ENCODE measurements at regions not wholly inside any gene's neighbourhood (a gene's known extent, or its start where the extent isn't known, plus 50 kb on each side); places are given as distances from the start of the nearest gene placed in this dataset.

- Histone ChIP-seq H3K4me1 (ENCODE audit: control insufficient read depth in 2 of 2, insufficient read depth in 2 of 2, low read length in 1 of 2) (no peaks in the 10 kb centered on the region), H3K9me3 (ENCODE audit: control insufficient read depth in 2 of 2, insufficient read depth in 1 of 2, low read depth in 1 of 2, low read length in 1 of 2) (no peaks in the 10 kb centered on the region), H3K27me3 (ENCODE audit: control insufficient read depth in 1 of 2, insufficient read depth in 2 of 2, low read length in 2 of 2) (no peaks in the 10 kb centered on the region), H3K36me3 (ENCODE audit: control insufficient read depth in 2 of 2, insufficient read depth in 2 of 2, low read length in 1 of 2) (no peaks in the 10 kb centered on the region), H3K4me3 (ENCODE audit: low read depth in 1 of 2, low read length in 2 of 2) (no peak overlapping the region), H3K27ac (ENCODE audit: low read depth in 2 of 2, low read length in 1 of 2) (no peak overlapping the region)
- 70 to 72% methylated on average over 1 of the region's 1 CpG for WGBS, 2 donors
These were observed 1938.6 kb upstream of the PIK3C3 start for GRCh38 chr18:40016405-40016804.

DNA sequence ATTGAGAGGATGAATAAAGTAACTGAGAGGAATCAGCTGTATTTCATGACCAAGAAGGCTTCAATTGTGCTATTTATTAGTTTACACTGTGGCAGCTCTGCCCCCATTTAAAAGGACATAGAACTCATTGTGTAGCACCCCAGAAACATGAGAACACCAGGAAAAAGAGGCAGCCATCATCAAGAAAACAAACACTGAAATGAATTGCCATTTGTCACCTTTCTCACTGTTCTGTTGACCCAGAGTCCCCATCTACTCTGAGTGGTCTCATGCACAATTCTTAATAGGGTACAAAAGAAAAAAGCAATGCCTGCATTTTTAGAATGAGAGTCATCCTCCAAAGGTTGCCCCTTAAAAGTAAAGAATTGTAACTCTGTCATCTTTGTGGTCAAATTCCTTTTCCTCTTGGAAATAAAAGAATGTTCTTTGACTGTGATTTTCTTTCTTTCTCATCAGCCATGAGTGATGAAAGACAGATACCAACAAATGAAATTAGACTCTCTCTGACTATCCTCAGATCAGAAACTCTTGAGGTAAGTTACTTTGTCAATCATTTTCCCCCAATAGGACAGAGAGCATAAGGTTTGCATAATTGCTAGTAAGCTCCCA is 1941.9 kb upstream of the PIK3C3 start:
- H3K36me3 ChIP-seq (ENCODE audit: control insufficient read depth in 2 of 2, insufficient read depth in 2 of 2, low read length in 1 of 2): no peaks in the 10 kb centered on the region
- H3K4me3 ChIP-seq (ENCODE audit: low read depth in 1 of 2, low read length in 2 of 2): no peak overlapping the region
- no peak overlapping the region for H3K27ac ChIP-seq (ENCODE audit: low read depth in 2 of 2, low read length in 1 of 2)
- H3K4me1 ChIP-seq (ENCODE audit: control insufficient read depth in 2 of 2, insufficient read depth in 2 of 2, low read length in 1 of 2): no peaks in the 10 kb centered on the region
- H3K27me3 ChIP-seq (ENCODE audit: control insufficient read depth in 1 of 2, insufficient read depth in 2 of 2, low read length in 2 of 2): no peaks in the 10 kb centered on the region
- no peaks in the 10 kb centered on the region for H3K9me3 ChIP-seq (ENCODE audit: control insufficient read depth in 2 of 2, insufficient read depth in 1 of 2, low read depth in 1 of 2, low read length in 1 of 2)

- no peaks in the 10 kb centered on the region for H3K9me3 ChIP-seq (ENCODE audit: control insufficient read depth in 2 of 2, insufficient read depth in 1 of 2, low read depth in 1 of 2, low read length in 1 of 2)
- H3K27me3 ChIP-seq (ENCODE audit: control insufficient read depth in 1 of 2, insufficient read depth in 2 of 2, low read length in 2 of 2): no peaks in the 10 kb centered on the region
- no peaks in the 10 kb centered on the region for H3K4me1 ChIP-seq (ENCODE audit: control insufficient read depth in 2 of 2, insufficient read depth in 2 of 2, low read length in 1 of 2)
- H3K36me3 ChIP-seq (ENCODE audit: control insufficient read depth in 2 of 2, insufficient read depth in 2 of 2, low read length in 1 of 2): no peaks in the 10 kb centered on the region
- WGBS, 2 donors: 91 to 93% methylated on average over 1 of the region's 1 CpG
- H3K27ac ChIP-seq (ENCODE audit: low read depth in 2 of 2, low read length in 1 of 2): no peak overlapping the region
- H3K4me3 ChIP-seq (ENCODE audit: low read depth in 1 of 2, low read length in 2 of 2): no peak overlapping the region
These were observed 1943.8 kb upstream of the PIK3C3 start for GRCh38 chr18:40011201-40011600.

DNA sequence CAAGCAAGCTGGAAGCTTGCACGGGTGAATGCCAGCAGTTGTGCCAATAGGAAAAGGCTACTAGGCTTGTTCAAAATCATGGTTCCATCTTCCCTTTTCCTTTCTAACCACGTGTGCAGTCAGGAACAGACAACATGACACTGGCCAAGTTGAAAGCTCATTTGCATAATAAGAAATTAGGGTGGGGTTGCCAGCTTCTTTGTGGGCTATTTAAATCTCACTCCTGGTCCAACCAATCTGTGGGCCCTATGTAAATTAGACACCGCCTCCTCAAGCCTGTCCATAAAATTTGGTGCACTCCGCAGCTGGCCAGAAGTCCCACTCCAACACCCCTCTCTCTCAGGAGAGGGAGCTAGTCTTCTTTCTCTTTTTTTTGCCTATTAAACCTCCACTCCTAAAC is 1948.4 kb upstream of the PIK3C3 start:
- no peak overlapping the region for H3K27ac ChIP-seq (ENCODE audit: low read depth in 2 of 2, low read length in 1 of 2)
- no peak overlapping the region for H3K4me3 ChIP-seq (ENCODE audit: low read depth in 1 of 2, low read length in 2 of 2)
- no peaks in the 10 kb centered on the region for H3K9me3 ChIP-seq (ENCODE audit: control insufficient read depth in 2 of 2, insufficient read depth in 1 of 2, low read depth in 1 of 2, low read length in 1 of 2)
- 56 to 68% methylated on average over 4 of the region's 4 CpGs for WGBS, 2 donors
- no peaks in the 10 kb centered on the region for H3K36me3 ChIP-seq (ENCODE audit: control insufficient read depth in 2 of 2, insufficient read depth in 2 of 2, low read length in 1 of 2)
- no peaks in the 10 kb centered on the region for H3K4me1 ChIP-seq (ENCODE audit: control insufficient read depth in 2 of 2, insufficient read depth in 2 of 2, low read length in 1 of 2)
- no peaks in the 10 kb centered on the region for H3K27me3 ChIP-seq (ENCODE audit: control insufficient read depth in 1 of 2, insufficient read depth in 2 of 2, low read length in 2 of 2)

DNA sequence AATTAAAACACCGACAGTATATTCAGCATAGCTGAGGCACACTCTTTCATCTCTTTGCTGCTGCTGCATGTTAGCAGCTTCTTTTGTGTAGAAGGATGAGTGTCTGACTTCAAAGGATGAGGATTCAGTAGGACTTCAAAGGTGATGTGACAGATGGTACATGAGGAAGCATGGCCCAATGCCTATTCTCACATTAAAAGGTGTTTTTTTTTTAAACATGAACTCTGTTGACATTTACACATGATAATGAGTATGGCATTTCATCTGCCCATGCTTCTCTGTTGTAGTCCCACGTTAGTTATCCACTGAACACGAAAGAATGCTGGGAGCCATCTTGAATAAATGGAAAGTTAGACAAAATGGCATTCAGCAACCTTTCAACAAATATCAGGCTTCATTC is 1950.8 kb upstream of the PIK3C3 start:
- Histone ChIP-seq H3K4me1 (ENCODE audit: control insufficient read depth in 2 of 2, insufficient read depth in 2 of 2, low read length in 1 of 2) (no peaks in the 10 kb centered on the region), H3K36me3 (ENCODE audit: control insufficient read depth in 2 of 2, insufficient read depth in 2 of 2, low read length in 1 of 2) (no peaks in the 10 kb centered on the region), H3K4me3 (ENCODE audit: low read depth in 1 of 2, low read length in 2 of 2) (no peak overlapping the region), H3K27me3 (ENCODE audit: control insufficient read depth in 1 of 2, insufficient read depth in 2 of 2, low read length in 2 of 2) (no peaks in the 10 kb centered on the region), H3K9me3 (ENCODE audit: control insufficient read depth in 2 of 2, insufficient read depth in 1 of 2, low read depth in 1 of 2, low read length in 1 of 2) (no peaks in the 10 kb centered on the region), H3K27ac (ENCODE audit: low read depth in 2 of 2, low read length in 1 of 2) (no peak overlapping the region)
- 60 to 74% methylated on average over 3 of the region's 3 CpGs for WGBS, 2 donors

GRCh38 chr18:39998317-39998716 is 1956.7 kb upstream of the PIK3C3 start:
- no peak overlapping the region for H3K4me3 ChIP-seq (ENCODE audit: low read depth in 1 of 2, low read length in 2 of 2)
- H3K9me3 ChIP-seq (ENCODE audit: control insufficient read depth in 2 of 2, insufficient read depth in 1 of 2, low read depth in 1 of 2, low read length in 1 of 2): no peaks in the 10 kb centered on the region
- no peaks in the 10 kb centered on the region for H3K27me3 ChIP-seq (ENCODE audit: control insufficient read depth in 1 of 2, insufficient read depth in 2 of 2, low read length in 2 of 2)
- no peak overlapping the region for H3K27ac ChIP-seq (ENCODE audit: low read depth in 2 of 2, low read length in 1 of 2)
- no peaks in the 10 kb centered on the region for H3K4me1 ChIP-seq (ENCODE audit: control insufficient read depth in 2 of 2, insufficient read depth in 2 of 2, low read length in 1 of 2)
- H3K36me3 ChIP-seq (ENCODE audit: control insufficient read depth in 2 of 2, insufficient read depth in 2 of 2, low read length in 1 of 2): no peaks in the 10 kb centered on the region
- WGBS, 2 donors: 94 to 95% methylated on average over 6 of the region's 6 CpGs

DNA sequence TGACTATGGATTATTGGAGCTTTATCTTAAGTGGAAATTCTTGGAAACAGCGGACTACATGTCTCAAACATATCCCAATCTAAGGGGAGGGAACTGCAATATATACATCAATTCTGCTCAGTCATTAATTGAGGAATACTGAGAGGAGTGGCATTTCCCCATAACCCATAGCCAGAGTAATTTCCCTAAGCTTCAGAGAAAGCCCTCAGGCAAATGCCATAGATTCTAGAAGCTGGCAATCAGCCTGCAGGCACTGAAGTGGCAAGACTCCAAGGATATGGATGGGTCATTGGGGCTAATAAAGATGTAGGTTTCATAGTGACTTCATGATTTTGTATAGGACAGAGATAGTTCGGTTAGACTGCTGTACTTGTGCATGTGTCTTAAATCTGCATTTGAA is 1960.5 kb upstream of the PIK3C3 start:
- 86 to 91% methylated on average over 2 of the region's 2 CpGs for WGBS, 2 donors

GRCh38 chr18:39991696-39992265 is 1963.3 kb upstream of the PIK3C3 start:
- Histone ChIP-seq H3K27me3 (ENCODE audit: control insufficient read depth in 1 of 2, insufficient read depth in 2 of 2, low read length in 2 of 2) (no peaks in the 10 kb centered on the region), H3K4me3 (ENCODE audit: low read depth in 1 of 2, low read length in 2 of 2) (no peak overlapping the region), H3K36me3 (ENCODE audit: control insufficient read depth in 2 of 2, insufficient read depth in 2 of 2, low read length in 1 of 2) (no peaks in the 10 kb centered on the region), H3K9me3 (ENCODE audit: control insufficient read depth in 2 of 2, insufficient read depth in 1 of 2, low read depth in 1 of 2, low read length in 1 of 2) (no peaks in the 10 kb centered on the region), H3K4me1 (ENCODE audit: control insufficient read depth in 2 of 2, insufficient read depth in 2 of 2, low read length in 1 of 2) (no peaks in the 10 kb centered on the region), H3K27ac (ENCODE audit: low read depth in 2 of 2, low read length in 1 of 2) (no peak overlapping the region)
- 69 to 71% methylated on average over 6 of the region's 6 CpGs for WGBS, 2 donors

More for the DNA sequence above, 1960.5 kb upstream of the PIK3C3 start:
- Histone ChIP-seq H3K27ac (ENCODE audit: low read depth in 2 of 2, low read length in 1 of 2) (no peak overlapping the region), H3K4me1 (ENCODE audit: control insufficient read depth in 2 of 2, insufficient read depth in 2 of 2, low read length in 1 of 2) (no peaks in the 10 kb centered on the region), H3K36me3 (ENCODE audit: control insufficient read depth in 2 of 2, insufficient read depth in 2 of 2, low read length in 1 of 2) (no peaks in the 10 kb centered on the region), H3K27me3 (ENCODE audit: control insufficient read depth in 1 of 2, insufficient read depth in 2 of 2, low read length in 2 of 2) (no peaks in the 10 kb centered on the region), H3K9me3 (ENCODE audit: control insufficient read depth in 2 of 2, insufficient read depth in 1 of 2, low read depth in 1 of 2, low read length in 1 of 2) (no peaks in the 10 kb centered on the region), H3K4me3 (ENCODE audit: low read depth in 1 of 2, low read length in 2 of 2) (no peak overlapping the region)

GRCh38 chr18:39990540-39990939 is 1964.5 kb upstream of the PIK3C3 start:
- Histone ChIP-seq H3K36me3 (ENCODE audit: control insufficient read depth in 2 of 2, insufficient read depth in 2 of 2, low read length in 1 of 2) (no peaks in the 10 kb centered on the region), H3K9me3 (ENCODE audit: control insufficient read depth in 2 of 2, insufficient read depth in 1 of 2, low read depth in 1 of 2, low read length in 1 of 2) (no peaks in the 10 kb centered on the region), H3K27me3 (ENCODE audit: control insufficient read depth in 1 of 2, insufficient read depth in 2 of 2, low read length in 2 of 2) (no peaks in the 10 kb centered on the region), H3K4me3 (ENCODE audit: low read depth in 1 of 2, low read length in 2 of 2) (no peak overlapping the region), H3K27ac (ENCODE audit: low read depth in 2 of 2, low read length in 1 of 2) (no peak overlapping the region), H3K4me1 (ENCODE audit: control insufficient read depth in 2 of 2, insufficient read depth in 2 of 2, low read length in 1 of 2) (no peaks in the 10 kb centered on the region)

GRCh38 chr18:39976771-39977170 is 1978.3 kb upstream of the PIK3C3 start:
- H3K4me3 ChIP-seq (ENCODE audit: low read depth in 1 of 2, low read length in 2 of 2): no peak overlapping the region
- H3K4me1 ChIP-seq (ENCODE audit: control insufficient read depth in 2 of 2, insufficient read depth in 2 of 2, low read length in 1 of 2): no peaks in the 10 kb centered on the region
- no peak overlapping the region for H3K27ac ChIP-seq (ENCODE audit: low read depth in 2 of 2, low read length in 1 of 2)
- peaks cover 0 to 2% of the 10 kb centered on the region in 2 donors for H3K9me3 ChIP-seq (ENCODE audit: control insufficient read depth in 2 of 2, insufficient read depth in 1 of 2, low read depth in 1 of 2, low read length in 1 of 2)
- 87 to 92% methylated on average over 9 of the region's 9 CpGs for WGBS, 2 donors
- H3K36me3 ChIP-seq (ENCODE audit: control insufficient read depth in 2 of 2, insufficient read depth in 2 of 2, low read length in 1 of 2): no peaks in the 10 kb centered on the region
- no peaks in the 10 kb centered on the region for H3K27me3 ChIP-seq (ENCODE audit: control insufficient read depth in 1 of 2, insufficient read depth in 2 of 2, low read length in 2 of 2)

Measured in esophagus (tissue), 2 donors.